CD4-positive, alpha-beta memory T cell (primary cell): ENCODE measurements at regions not wholly inside any gene's neighbourhood (a gene's known extent, or its start where the extent isn't known, plus 50 kb on each side); places are given as distances from the start of the nearest gene placed in this dataset.

ENCODE experiments used
- CTCF ChIA-PET: fragments of 350-600 bp; sonication (Branson Sonifier 250); formaldehyde crosslinking; loops from one replicate; lab custom pipeline; 2021; ENCODE audit warnings: inconsistent platforms; ENCODE audit not compliant: partially characterized antibody; lab: Charles Lee
- POLR2A ChIA-PET: fragments of 350-600 bp; sonication (Branson Sonifier 250); formaldehyde crosslinking; loops from one replicate; lab custom pipeline; 2021; ENCODE audit not compliant: partially characterized antibody; lab: Charles Lee
- DNase-seq, 5 donors: peaks; one replicate each; pipeline versions ENCODE4 v3.0.0 to v3.0.0-alpha.2; 2020 to 2022; ENCODE audit warnings: mixed read lengths in 1 of 5
- H3K27ac ChIP-seq: one replicate; pipeline ENCODE4 v1.7.0; 2013; ENCODE audit warnings: low read depth, low read length
- H3K27me3 ChIP-seq: 2 replicates; pipeline ENCODE4 v1.7.0; 2013; ENCODE audit warnings: mild to moderate bottlenecking, low read length, moderate library complexity; ENCODE audit not compliant: insufficient read depth
- H3K36me3 ChIP-seq: 2 replicates; pipeline ENCODE4 v1.7.0; 2013; ENCODE audit warnings: mild to moderate bottlenecking, low read length, moderate library complexity; ENCODE audit not compliant: insufficient read depth
- H3K4me1 ChIP-seq: 2 replicates; pipeline ENCODE4 v1.7.0; 2013; ENCODE audit warnings: mild to moderate bottlenecking, low read length, moderate library complexity; ENCODE audit not compliant: insufficient read depth
- H3K4me3 ChIP-seq, 2 donors: one replicate each; pipeline ENCODE4 v1.7.0; 2013; ENCODE audit warnings: low read length in 2 of 2, mild to moderate bottlenecking in 1 of 2
- H3K9me3 ChIP-seq, 2 donors: one replicate each; pipeline ENCODE4 v1.7.0; 2013; ENCODE audit warnings: low read length in 2 of 2, control low read depth in 1 of 2; ENCODE audit not compliant: control insufficient read depth in 1 of 2
- H3K27ac Mint-ChIP-seq, 7 donors: one replicate each; pipeline ENCODE4 v1.8.0; 2020 to 2021; ENCODE audit warnings: mixed read lengths in 7 of 7, mild to moderate bottlenecking in 6 of 7, inconsistent platforms in 3 of 7, moderate library complexity in 3 of 7
- H3K27me3 Mint-ChIP-seq, 2 donors: one replicate each; pipeline ENCODE4 v1.8.0; 2020 to 2021; ENCODE audit warnings: mixed read lengths in 2 of 2
- H3K36me3 Mint-ChIP-seq, 2 donors: one replicate each; pipeline ENCODE4 v1.8.0; 2020 to 2021; ENCODE audit warnings: mixed read lengths in 2 of 2, inconsistent platforms in 1 of 2, mild to moderate bottlenecking in 1 of 2
- H3K4me1 Mint-ChIP-seq, 4 donors: one replicate each; pipeline ENCODE4 v1.8.0; 2020 to 2021; ENCODE audit warnings: mixed read lengths in 4 of 4, mild to moderate bottlenecking in 1 of 4
- H3K4me3 Mint-ChIP-seq, 8 donors: one replicate each; pipeline ENCODE4 v1.8.0; 2020 to 2021; ENCODE audit warnings: mixed read lengths in 8 of 8, mild to moderate bottlenecking in 7 of 8, moderate library complexity in 6 of 8, inconsistent platforms in 3 of 8
- H3K9me3 Mint-ChIP-seq, 8 donors: one replicate each; pipeline ENCODE4 v1.8.0; 2020 to 2021; ENCODE audit warnings: mixed read lengths in 8 of 8, mild to moderate bottlenecking in 5 of 8, inconsistent platforms in 3 of 8, moderate library complexity in 1 of 8
- intact Hi-C: fragments of 100-400 bp; cut with micrococcal nuclease; formaldehyde crosslinking; loops from one replicate; pipeline ENCODE4 v1.15.1; 2023

DNA sequence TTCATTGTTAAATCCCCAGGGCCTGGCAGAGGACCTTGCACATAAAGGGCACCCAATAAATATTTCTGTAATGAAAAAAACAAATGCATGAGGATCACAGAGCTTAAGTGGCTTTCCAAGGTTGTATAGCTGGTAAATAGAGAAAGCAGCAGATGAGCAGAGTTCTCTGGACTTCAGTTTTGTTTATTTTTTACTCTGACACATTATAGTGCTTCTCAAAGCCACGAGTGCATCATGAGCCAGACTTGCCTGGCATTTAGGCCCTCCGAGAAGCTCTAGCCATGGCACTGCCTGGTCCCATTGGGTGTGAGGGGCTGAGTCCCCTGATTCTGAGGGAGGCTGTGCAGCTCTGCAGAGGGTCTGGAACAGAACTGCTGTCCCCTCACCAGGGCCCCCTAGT, 87.2 kb upstream of the ZNF32 start:
- Mint-ChIP-seq H3K27ac (no peak overlapping the region), H3K4me1 (no peaks in the 10 kb centered on the region), H3K9me3 (peaks cover 0 to 12% (median 9%) of the 10 kb centered on the region in 8 donors), H3K27me3 (peaks cover 0 to 2% of the 10 kb centered on the region in 2 donors), H3K36me3 (no peaks in the 10 kb centered on the region), H3K4me3 (no peak overlapping the region)
- Histone ChIP-seq H3K27ac (no peak overlapping the region), H3K36me3 (no peaks in the 10 kb centered on the region), H3K27me3 (no peaks in the 10 kb centered on the region), H3K9me3 (no peaks in the 10 kb centered on the region), H3K4me1 (no peaks in the 10 kb centered on the region), H3K4me3 (no peak overlapping the region)
- intact Hi-C loops = no loop called here
- POLR2A ChIA-PET = no interaction called here
- no peak for DNase-seq
- CTCF ChIA-PET = no interaction called here

DNA sequence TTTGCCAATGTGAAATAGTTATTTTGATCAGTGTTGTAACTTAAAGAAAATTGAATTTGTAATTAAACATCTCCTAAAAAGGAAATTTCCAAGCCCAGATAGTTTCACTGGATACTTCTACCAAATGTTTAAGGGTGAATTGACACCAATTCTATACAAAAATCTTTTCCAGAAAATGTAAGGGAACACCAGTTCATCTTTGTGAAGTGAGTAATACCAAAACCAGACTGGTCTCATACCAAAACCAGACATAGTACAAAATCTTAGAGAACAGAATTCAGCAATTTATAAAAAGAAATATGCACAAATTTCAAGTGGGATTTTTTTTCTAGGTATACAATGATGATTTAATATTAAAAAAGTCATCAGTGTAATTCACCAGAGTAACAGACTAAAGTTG, 86.0 kb upstream of the ZNF32 start:
- Histone ChIP-seq H3K4me1 (no peaks in the 10 kb centered on the region), H3K4me3 (no peak overlapping the region), H3K27me3 (no peaks in the 10 kb centered on the region), H3K36me3 (no peaks in the 10 kb centered on the region), H3K9me3 (no peaks in the 10 kb centered on the region), H3K27ac (no peak overlapping the region)
- Mint-ChIP-seq H3K4me1 (no peaks in the 10 kb centered on the region), H3K27ac (no peak overlapping the region), H3K9me3 (peaks cover under 1 to 23% (median 16%) of the 10 kb centered on the region in 8 donors), H3K27me3 (peaks cover 0 to 2% of the 10 kb centered on the region in 2 donors), H3K36me3 (no peaks in the 10 kb centered on the region), H3K4me3 (no peak overlapping the region)
- intact Hi-C loops = no loop called here
- no peak for DNase-seq
- CTCF ChIA-PET = no interaction called here
- POLR2A ChIA-PET = no interaction called here

DNA sequence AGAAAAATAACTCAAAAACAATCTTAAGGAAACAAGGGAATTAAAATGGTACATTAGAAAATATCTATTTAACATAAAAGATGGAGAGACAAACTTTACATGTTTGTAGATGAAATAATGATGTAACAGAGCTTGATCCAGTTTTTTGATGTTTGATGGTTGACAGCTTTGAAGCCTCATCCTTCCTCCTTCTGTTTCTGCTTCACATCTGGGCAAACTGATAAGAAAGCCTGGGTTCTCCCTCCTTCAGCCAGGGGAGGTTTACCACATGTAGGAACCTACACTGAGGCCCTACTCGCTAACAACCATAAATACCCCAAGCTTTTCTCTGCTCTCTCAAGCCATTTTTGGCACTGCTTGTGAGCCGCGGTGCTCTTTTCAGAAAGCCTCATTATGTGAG, 82.8 kb upstream of the ZNF32 start:
- ChIA-PET CTCF (no interaction called here), POLR2A (no interaction called here)
- DNase-seq = no peak
- H3K4me3 ChIP-seq = no peak overlapping the region
- peaks cover 0 to 2% of the 10 kb centered on the region in 2 donors for H3K27me3 Mint-ChIP-seq
- no peaks in the 10 kb centered on the region for H3K27me3 ChIP-seq
- peaks cover 0 to 2% of the 10 kb centered on the region in 2 donors for H3K36me3 Mint-ChIP-seq
- H3K9me3 ChIP-seq = no peaks in the 10 kb centered on the region
- no peak overlapping the region for H3K27ac Mint-ChIP-seq
- no peaks in the 10 kb centered on the region for H3K4me1 Mint-ChIP-seq
- H3K36me3 ChIP-seq = no peaks in the 10 kb centered on the region
- peaks cover 5 to 45% (median 33%) of the 10 kb centered on the region in 8 donors for H3K9me3 Mint-ChIP-seq
- no peak overlapping the region for H3K4me3 Mint-ChIP-seq
- no peak overlapping the region for H3K27ac ChIP-seq
- intact Hi-C loops = no loop called here
- H3K4me1 ChIP-seq = no peaks in the 10 kb centered on the region

DNA sequence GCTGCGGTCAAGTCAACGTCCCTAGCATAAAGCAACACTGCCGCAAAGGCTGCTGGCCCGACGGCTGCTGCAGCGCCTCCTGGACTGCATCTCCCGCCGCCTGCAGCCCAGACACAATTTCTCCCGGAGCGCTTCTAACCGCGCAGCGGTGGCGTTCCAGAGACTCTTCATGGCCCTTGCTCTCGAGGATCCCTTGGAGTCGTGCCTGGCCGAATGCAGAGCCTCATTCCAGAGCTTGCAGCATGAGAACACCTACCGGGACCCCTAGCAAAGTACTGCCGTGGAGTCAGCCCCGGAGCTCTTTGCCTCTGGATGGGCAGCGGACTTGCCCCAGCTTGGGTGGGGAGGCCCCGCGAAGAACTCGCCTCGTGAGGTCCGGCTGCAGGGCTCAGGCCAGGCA, 79.7 kb upstream of the ZNF32 start:
- H3K27me3 Mint-ChIP-seq = peaks cover 0 to 3% of the 10 kb centered on the region in 2 donors
- ChIA-PET CTCF (no interaction called here), POLR2A (no interaction called here)
- H3K4me3 Mint-ChIP-seq = no peak overlapping the region
- intact Hi-C loops = no loop called here
- Histone ChIP-seq H3K27me3 (no peaks in the 10 kb centered on the region), H3K9me3 (no peaks in the 10 kb centered on the region), H3K4me1 (no peaks in the 10 kb centered on the region), H3K4me3 (no peak overlapping the region), H3K27ac (no peak overlapping the region), H3K36me3 (no peaks in the 10 kb centered on the region)
- peaks cover 5 to 69% (median 48%) of the 10 kb centered on the region in 8 donors for H3K9me3 Mint-ChIP-seq
- H3K4me1 Mint-ChIP-seq = no peaks in the 10 kb centered on the region
- no peak overlapping the region for H3K27ac Mint-ChIP-seq
- H3K36me3 Mint-ChIP-seq = peaks cover 0 to 4% of the 10 kb centered on the region in 2 donors
- DNase-seq = no peak

DNA sequence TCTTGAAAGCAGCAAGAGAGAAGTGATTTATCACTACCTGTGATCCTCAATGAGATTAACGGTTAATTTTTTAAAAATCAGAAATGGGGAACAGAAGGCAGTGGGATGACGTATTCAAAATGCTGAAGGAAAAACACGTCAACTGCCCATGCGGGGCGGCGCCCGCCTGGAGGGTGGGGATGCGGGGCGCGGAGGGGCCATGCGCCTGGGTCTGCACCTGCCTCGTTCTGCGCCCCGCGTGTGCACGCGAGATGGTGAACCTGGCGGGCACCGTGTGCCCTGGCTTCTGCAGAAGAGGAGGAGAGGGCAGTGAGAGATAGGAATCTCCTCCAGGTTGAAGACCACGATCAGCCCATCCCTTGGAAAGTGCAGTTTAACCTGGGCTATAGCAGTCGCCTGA, 79.3 kb upstream of the ZNF32 start:
- CTCF ChIA-PET = no interaction called here

DNA sequence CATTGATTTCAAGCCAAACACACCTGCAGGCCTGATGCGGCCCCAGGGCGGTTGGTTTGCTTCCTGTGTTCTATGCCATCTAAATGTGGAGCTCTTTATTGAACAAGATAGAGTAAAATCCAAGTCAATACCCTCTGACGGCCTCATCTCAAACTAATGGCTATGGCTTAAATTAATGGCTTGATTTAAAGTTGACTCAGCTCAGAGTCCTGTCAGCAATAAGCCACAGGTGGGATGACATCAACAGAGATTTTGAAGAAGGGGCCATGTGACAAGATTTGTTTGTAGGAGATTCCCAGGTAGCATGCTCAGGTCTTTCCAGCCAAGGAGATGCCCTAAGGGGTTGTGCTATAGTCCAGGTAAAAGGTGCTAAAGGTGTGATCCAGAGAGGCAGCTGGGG, 66.7 kb upstream of the ZNF32 start:
- no peak overlapping the region for H3K27ac ChIP-seq
- no peaks in the 10 kb centered on the region for H3K9me3 ChIP-seq
- H3K4me3 ChIP-seq = no peak overlapping the region
- no peaks in the 10 kb centered on the region for H3K4me1 Mint-ChIP-seq
- H3K36me3 ChIP-seq = no peaks in the 10 kb centered on the region
- CTCF ChIA-PET = interaction anchor here (0.8 kb wide), 1 partner anchor 28 kb away, joined by 3 read pairs; no protein-coding TSS in a partner anchor
- intact Hi-C loops = no loop called here
- no peaks in the 10 kb centered on the region for H3K4me1 ChIP-seq
- no peak overlapping the region for H3K27ac Mint-ChIP-seq
- no peaks in the 10 kb centered on the region for H3K27me3 ChIP-seq
- no peak for DNase-seq
- peaks cover 6 to 15% of the 10 kb centered on the region in 2 donors for H3K27me3 Mint-ChIP-seq
- peaks cover 0 to 5% (median 2%) of the 10 kb centered on the region in 8 donors for H3K9me3 Mint-ChIP-seq
- POLR2A ChIA-PET = no interaction called here
- no peaks in the 10 kb centered on the region for H3K36me3 Mint-ChIP-seq
- no peak overlapping the region for H3K4me3 Mint-ChIP-seq

More for the DNA sequence above, 79.3 kb upstream of the ZNF32 start:
- intact Hi-C loops = no loop called here
- Mint-ChIP-seq H3K9me3 (peaks cover 5 to 72% (median 48%) of the 10 kb centered on the region in 8 donors), H3K27me3 (peaks cover 0 to 3% of the 10 kb centered on the region in 2 donors), H3K27ac (no peak overlapping the region), H3K36me3 (peaks cover 0 to 4% of the 10 kb centered on the region in 2 donors), H3K4me1 (no peaks in the 10 kb centered on the region), H3K4me3 (no peak overlapping the region)
- H3K4me1 ChIP-seq = no peaks in the 10 kb centered on the region
- H3K36me3 ChIP-seq = no peaks in the 10 kb centered on the region
- no peak for DNase-seq
- no peaks in the 10 kb centered on the region for H3K9me3 ChIP-seq
- no peak overlapping the region for H3K27ac ChIP-seq
- H3K4me3 ChIP-seq = no peak overlapping the region
- POLR2A ChIA-PET = no interaction called here
- no peaks in the 10 kb centered on the region for H3K27me3 ChIP-seq

DNA sequence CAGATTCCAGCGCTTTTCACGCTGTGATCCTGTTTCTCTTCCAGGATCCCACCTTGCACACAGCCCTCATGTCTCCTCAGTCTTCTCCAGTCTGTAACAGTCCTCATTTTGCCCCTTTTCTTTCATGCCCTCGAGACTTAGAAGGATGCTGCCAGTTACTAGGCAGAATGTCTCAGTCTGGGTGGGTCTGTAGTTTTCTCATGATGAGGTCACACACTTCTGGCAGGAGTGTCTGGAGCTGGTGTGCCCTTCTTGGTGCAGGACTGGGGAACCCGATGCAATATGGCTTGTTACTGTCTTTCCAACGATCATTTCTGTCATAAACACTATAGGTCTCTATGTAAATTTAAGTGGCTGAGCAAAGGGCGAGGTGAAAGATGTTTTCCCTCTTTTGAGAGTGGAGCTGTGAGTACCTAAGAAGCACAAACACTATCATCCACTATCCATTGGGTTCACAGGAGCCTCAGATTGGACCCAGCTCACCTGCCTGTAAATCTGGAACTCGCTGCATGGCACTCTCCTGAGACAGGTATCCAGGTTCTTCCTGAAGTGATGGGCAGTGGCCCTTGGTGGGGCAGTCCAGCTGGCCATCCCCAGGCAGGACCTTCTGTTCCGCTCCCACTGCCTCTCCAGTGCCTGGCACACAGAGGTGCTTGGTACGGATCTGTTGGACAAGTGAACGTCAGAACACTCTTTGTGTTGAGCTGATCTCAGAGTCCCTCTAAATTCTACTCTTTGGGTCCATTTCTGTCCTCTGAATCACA, 64.3 kb upstream of the ZNF32 start:
- DNase-seq = no peak
- no peaks in the 10 kb centered on the region for H3K4me1 ChIP-seq
- Mint-ChIP-seq H3K4me3 (no peak overlapping the region), H3K4me1 (no peaks in the 10 kb centered on the region), H3K9me3 (peaks cover 0 to 5% (median 0%) of the 10 kb centered on the region in 8 donors), H3K36me3 (no peaks in the 10 kb centered on the region), H3K27me3 (peaks cover 3 to 5% of the 10 kb centered on the region in 2 donors), H3K27ac (no peak overlapping the region)
- no peak overlapping the region for H3K27ac ChIP-seq
- H3K27me3 ChIP-seq = no peaks in the 10 kb centered on the region
- intact Hi-C loops = no loop called here
- H3K9me3 ChIP-seq = no peaks in the 10 kb centered on the region
- ChIA-PET POLR2A (no interaction called here), CTCF (interaction anchor here (1.1 kb wide), 1 partner anchor 11 kb away, joined by 3 read pairs; no protein-coding TSS in a partner anchor)
- no peaks in the 10 kb centered on the region for H3K36me3 ChIP-seq
- H3K4me3 ChIP-seq = no peak overlapping the region
